Left hindlimb (tissue), 1 donor: ENCODE measurements at regions not wholly inside any gene's neighbourhood (a gene's known extent, or its start where the extent isn't known, plus 50 kb on each side); places are given as distances from the start of the nearest gene placed in this dataset.
"Not testable (repeated sequence)": the region's sequence is repeated elsewhere in the genome, so short reads cannot be mapped to it uniquely, and the experiment has no call there.

Experiments
- DNase-seq: peaks from one replicate; pipeline ENCODE4 v3.0.0-alpha.2; 2018

DNA sequence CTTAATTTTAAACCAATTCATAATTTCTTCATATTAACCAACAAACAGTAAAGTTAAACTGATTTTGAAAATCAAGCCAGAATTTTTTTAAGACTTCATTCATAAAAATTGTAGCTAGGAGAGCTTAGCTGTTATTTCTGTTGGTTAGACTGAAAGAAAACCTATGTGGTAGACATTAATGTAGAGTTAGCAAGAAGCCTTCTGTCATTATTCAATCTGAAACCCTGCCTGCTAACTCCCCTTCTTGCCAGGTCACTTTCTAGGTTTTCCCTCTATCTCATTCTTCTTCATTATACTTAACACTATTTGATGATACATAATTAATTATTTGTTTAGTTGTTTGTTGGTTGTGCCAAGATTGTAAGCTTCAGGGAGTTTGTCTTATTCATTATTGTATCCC lies 304.3 kb upstream of the MEF2C start:
- DNase-seq, result no peak

DNA sequence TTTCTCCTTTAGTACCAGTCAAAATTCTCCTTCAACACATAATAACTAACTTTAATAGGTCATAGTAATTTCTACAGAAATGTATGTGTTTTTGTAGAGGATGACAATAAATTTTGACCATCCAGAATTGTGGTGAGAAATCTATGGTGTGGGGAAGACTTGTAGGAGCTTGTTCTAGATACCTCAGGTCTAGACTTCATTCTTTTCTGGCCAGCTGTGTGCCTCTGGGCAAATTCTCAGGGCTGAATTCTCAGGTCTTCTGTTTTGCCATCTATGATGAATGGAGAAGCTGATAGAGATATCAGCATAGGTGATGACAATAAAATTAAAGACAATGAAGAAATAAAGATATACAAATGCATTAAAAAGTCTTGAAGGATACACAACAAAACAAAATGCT lies 298.6 kb upstream of the MEF2C start:
- no peak for DNase-seq

DNA sequence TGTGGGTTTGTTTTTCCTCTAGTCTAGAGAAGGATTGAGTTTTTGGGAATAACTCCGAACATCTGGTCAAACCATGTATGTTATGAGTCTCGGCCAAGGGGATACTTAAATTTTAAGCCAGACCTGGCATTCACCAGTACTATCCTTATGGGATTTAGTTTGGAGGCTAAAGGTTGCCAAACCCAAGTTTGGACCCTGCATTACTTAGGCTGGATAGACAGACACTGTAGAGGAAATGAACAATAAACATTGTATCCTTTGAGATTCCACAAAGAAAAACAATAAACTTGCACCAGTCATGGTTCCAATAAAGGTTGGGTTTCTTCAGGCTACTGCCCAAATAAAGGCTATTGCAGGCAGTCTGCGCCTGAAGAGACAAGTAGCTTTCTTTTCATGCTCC lies 296.7 kb upstream of the MEF2C start:
- no peak for DNase-seq

DNA sequence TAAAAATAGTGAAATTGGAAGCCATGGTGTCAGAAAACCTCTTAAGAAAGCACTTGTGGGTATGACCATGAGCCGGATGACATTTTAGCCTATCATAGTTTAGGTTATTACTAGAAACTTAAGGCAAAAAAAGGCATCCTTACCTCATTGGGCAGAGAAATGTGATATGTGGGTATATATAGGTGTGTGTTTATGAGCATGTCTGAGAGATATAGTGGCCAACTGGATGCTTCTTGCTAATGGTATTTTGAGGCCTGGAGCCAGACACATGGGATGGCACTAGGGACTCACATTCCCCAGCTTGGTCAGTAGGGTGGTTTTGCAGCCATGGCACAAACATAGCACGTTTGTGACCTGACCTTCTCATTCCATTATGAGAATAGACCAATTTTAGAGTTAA lies 295.6 kb upstream of the MEF2C start:
- DNase-seq, result no peak

DNA sequence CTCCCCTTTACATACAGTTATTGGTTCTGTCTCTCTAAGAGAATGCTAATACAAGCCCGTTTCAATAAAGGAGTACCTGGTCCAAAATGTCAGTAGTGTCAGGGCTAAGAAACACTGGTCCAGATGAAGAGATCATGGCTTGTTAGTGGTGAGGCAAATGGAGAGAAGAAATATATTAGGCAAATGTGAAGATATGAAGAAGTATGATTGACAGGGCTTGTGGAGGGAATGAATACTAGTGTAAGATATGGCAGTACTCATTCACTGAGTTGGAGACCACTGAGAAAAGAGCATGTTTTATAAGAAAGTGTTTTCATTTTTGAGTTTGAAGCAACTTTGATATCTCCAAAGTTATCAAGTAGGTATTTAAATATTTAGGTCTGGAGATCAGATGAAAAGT lies 290.5 kb upstream of the MEF2C start:
- DNase-seq, result no peak

DNA sequence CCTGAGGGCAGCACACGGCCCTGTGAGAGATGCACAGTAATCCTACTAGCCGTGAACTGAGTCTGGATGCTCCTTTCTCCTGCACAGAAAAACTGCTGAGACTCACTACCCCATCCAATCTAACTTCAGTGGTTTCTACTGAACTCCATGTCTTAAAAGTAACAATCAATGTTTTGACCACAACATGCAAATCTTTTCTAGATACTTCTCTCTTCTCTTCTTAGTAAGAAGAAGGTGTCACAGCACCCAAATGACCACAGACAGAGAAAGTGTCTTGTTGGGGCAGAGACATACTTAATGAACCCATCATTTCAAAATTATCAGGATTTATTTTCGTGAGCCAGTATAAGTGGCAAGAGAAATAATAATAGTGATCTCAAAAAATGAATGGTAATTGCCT lies 285.8 kb upstream of the MEF2C start:
- DNase-seq, result no peak

DNA sequence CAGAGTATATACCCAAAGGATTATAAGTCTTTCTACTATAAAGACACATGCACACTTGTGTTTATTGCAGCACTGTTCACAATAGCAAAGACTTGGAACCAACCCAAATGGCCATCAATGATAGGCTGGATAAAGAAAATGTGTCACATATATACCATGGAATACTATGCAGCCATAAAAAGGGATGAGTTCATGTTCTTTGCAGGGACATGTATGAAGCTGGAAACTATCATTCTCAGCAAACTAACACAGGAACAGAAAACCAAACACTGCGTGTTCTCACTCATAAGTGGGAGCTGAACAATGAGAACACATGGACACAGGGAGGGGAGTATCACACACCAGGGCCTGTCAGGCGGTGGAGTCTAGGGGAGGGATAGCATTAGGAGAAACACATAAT lies 281.7 kb upstream of the MEF2C start:
- not testable (repeated sequence) for DNase-seq

DNA sequence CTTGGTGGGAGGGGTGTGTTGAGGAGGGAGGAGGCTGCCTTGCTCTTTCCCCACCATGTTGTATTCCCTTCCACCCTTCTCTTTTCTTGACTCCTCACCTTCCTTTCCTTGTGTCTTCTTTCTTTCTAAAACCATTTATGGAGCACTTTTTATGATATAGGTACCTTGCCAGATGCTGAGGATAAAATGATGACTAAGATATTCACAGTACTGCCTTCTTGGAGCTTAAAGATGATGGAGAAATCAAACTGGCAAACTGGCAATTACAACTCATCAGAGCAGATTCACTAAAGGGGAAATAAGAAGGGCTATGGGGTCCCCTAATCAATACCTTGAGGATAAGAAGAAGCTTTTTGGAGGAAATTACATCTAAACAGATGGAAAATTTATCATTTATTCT lies 273.2 kb upstream of the MEF2C start:
- no peak for DNase-seq

DNA sequence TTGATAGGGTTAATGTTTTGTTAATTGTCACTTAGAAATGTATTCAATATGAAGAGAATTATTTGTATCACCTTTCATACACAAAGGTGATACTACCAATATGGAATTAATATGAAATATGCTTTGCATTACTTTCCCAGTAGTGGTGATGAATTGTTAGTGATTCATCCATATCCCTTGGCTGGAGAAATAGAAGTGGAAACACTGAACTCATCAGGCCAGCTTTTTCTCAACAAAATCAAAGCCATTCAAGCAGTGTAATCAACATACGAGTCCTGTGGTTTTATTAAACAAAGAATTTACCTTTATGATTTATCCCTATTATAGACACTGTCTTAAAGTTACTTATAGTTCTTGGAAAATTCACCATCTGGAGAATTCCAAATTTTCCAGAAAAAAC lies 264.0 kb upstream of the MEF2C start:
- DNase-seq, result no peak

DNA sequence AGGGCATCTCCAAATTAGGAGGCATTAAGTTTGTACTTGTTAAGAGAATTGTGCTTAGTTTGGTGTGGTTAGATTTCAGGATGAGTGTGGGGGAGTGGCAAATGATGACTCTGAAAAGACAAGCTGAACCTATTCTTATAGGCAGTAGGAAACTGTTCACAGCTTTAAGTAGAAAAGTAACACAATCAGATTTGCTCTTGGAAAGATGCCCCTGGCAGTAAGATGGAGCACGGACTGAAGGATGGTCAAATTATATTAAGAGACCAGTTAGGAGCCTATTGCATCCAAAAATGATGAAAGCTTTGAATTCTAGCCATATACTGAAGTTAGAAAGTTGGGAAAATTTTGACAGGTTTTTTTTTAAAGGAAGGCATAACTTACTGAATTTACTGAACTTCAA lies 254.2 kb upstream of the MEF2C start:
- no peak for DNase-seq

DNA sequence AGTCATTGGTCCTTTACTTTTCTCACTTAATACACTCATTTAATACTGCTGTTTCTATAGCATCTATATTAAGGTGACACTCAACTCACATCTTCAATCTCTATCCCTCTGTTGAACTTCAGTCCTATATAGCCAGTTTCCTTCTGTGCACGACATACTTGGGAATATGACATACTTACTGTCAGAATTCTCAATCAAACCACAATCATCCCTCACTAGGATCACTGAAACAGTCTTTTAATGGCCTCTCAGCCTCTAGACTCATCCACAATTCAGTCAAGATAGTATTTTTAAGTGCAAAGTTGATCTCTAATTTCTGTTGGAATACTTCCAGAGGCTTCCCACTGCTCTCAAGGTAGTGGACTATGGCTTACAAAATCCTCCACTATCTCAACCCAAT lies 251.0 kb upstream of the MEF2C start:
- DNase-seq, result no peak

DNA sequence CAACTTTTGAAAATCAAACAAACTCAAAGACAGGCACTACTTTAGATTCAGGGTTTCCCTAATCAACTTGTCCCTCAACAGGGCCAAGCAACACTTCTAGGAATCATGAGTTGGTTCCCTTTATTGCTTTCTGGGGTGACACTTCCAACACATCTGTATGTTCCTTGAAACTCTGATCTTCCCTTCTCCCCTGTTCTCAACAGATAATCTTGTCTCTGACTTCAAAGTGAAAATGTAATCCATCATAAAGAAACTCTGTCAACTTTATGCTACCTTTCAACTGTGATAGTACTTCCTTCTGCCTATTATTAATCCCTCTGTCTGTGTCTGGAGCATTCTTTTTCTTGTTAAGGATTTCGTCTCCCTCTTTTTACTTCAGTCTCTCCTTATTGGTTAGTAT lies 250.1 kb upstream of the MEF2C start:
- DNase-seq, result no peak

DNA sequence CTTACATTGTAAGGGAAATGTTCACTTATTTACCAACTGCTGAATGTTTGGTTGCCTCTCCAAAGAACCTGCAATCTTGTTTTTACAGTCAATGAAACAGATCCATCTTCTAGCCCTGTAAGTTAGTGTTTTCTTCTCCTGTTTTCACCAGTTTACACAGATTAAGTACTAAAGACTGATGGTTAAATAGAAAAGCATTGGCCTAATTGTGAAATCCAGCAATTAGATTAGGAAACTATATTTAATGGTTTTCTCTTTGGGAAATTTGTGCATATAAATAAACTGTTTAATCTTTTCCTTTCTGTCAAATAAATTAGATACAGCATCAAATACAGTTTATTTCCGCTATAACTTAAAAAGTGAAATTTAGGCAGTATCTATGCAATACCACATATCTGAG lies 247.9 kb upstream of the MEF2C start:
- no peak for DNase-seq

DNA sequence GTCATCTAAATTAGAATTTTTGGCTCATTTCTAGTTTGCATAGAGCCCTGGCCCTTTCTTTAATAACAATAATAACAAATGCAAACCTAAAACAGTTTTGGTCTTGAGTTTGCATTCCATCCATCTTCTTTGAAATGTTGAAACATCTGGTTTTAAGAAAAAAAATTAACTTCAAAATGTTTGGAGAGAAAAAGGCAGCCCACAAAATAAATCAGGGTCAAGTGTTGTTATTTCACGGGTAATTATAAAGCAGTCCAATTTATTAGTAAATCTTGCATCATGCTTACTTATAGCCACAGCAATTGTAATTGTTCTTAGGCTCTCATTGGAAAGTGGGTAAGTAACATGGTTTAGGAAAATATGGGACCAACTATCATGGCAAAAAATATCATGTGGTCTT lies 247.0 kb upstream of the MEF2C start:
- no peak for DNase-seq

DNA sequence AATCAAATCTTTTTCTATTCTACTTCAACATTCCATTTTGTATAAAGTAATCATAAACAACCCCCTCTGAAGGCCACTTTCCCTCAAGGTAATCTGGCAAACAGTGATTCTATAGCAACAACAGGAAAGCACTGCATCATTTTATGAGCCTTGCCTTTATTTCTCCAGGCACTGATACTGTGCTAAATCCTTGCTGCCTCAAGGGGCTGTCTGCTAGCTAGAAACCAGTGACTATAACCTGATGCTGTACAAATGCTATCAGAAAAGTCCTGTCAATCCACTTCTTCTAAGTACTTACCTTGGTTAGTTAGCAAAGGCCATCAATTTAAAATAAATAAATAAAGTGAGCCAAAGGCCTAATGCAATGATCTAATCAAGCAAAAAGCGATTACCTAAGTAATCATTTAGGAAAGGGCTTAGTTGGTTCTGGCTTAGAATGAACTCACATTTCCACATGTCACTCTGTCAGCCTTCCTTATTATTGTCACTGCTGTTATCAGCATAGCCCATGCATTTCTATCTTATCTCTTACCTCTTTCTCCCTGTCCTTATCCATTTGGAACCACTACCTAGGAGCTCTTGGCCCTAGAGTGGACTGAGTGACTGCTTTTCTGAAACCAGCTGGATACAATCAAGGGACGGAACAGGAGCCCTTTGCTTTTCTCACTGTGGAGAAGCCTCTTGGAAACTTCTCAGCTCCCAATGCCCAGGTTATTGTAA lies 246.1 kb upstream of the MEF2C start:
- no peak for DNase-seq

DNA sequence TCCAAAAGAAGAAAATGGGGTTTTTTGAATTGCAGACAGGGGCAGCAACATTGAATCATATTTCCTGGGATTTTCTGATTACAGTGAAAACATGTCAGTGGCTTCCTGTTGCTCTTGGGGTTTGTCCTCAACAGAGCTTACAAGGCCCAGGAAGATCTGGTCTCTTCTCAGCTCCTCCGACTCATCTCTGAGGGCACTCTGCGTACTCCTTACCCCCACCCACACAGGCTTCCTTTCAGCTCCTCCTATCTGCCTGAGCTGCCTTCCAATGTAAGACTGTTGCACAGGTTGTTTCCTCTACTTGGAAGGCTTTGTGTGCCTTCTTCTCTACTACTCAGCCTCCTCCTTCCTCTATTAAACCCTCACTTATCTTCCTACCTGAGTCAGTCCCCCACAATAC lies 245.1 kb upstream of the MEF2C start:
- DNase-seq, result no peak

DNA sequence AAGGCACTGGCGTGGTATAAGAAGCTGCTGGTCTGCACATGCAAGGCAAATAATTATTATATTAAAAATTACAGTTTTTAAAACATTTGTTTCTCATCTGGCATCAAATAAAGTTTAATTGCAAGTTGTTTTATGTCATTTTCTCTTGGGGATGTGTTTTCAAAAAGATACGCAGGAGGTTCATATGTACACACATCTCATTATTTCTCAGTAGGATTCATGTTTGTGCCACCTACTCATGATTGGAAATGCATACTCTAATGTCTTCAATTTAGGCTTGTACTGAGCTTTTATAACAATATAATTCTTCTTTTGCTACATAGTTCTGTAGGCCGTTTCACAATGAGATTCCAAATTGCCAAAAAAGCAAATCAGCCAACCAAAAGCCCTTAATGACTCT lies 244.2 kb upstream of the MEF2C start:
- no peak for DNase-seq

DNA sequence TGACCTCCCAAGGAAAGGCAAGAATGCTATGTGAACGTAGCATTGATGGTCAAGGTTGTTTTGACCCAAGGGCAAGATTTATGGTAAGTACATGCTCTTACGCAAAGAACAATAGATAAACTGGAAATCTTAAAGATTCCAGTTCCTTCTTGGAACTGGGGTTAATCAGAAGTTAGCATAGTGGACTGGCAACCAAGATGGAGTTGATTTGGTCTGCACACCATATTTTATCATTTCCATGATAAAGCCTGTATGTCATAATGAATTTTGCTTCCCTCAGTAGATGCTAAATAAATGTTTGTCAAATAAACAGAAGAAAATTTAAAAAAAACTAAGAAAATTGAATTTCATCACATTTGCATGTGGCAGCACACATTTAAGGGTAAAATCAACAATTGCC lies 242.4 kb upstream of the MEF2C start:
- no peak for DNase-seq

DNA sequence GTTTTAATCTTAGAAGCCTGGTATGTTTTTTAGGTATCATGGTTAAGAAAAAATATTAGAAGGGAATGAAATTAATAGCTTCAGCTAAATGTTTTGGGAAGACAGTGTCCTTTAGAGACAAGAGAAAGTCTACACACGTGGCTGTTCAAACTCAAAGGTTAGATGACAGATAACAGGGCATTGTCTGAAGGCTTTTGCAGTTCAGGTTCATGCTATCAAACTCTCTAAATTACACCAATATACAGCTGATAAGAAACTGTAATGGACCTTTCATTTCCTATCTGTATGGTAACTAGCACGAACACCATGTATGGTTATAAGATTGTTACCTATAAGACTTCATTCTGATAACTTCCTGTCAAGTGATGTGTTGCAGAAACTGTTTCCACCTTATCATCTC lies 240.6 kb upstream of the MEF2C start:
- DNase-seq, result no peak

DNA sequence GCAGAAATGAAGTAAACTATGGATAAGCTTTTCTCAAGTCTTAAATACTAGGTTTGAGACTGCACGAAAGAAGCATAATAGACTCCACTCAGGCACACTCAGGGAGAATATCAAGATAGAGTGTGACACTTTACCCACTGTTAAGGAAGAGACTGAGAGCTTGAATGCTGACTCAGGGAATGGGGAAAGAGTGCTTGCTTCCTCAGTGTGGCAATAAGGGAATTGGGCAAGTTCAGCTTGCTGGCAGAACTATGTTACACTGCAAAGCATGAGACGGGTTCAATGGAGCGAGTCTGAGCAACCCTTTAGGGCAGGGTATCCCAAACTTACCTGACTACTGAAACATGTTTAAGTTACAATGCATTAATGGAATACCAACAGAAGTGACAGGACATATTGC lies 237.7 kb upstream of the MEF2C start:
- DNase-seq, result no peak

DNA sequence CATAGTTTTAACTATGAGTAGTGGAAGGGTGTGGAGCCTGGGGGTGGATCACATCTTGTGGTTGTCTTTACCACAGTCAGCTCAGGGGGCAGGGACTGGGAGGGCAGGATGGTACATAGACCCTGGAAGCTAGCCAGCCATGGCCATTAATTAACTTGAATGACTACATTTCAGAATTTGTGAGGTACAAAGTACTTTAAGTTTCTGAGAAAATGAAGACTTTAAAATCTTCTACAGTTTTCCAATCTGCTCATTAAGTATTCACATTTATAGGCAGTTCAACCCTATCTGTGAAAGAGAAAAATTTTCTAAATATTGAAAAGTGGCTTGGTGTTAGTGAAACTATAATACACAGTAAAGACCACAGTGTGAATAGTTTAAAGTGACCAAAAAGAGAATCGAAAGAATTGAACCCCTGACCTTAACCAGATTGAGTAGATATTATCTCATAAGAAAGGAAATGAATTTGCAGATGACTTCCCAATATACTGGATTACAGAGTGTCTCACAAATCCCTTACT lies 234.2 kb upstream of the MEF2C start:
- DNase-seq, result peak; percentile 37

DNA sequence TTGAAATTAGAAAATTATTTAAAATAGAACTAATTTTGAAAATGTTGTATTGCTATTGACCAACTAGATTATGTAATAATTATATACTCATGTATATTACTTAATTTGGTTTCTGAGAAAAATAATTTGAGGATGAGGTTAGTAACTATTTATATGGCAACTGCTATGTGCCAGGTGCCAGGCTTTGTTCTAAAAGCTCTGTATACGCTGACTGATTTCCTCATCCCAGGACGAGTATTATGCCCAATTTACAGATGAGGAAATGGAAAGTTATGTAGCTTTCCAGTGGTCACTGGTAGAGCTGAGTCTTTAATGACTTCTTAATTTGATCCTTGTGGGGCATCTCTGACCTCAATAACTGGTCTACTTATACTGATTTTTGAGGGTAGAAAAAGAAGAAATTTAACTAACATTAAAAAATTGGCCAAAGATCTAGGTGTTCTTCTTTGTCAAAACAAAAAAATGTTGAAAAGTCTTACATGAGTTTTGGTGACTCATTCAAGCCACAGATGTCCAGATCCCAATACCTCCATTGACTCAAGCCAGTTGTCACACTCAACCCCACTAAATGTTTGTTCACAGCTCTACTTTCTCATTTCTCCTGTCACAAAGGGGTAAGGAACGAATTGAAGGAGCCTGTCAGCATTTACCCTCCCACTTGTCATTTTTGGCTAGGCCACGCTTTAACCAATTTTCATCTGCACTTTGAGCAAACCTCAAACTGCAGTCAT lies 228.1 kb upstream of the MEF2C start:
- no peak for DNase-seq

DNA sequence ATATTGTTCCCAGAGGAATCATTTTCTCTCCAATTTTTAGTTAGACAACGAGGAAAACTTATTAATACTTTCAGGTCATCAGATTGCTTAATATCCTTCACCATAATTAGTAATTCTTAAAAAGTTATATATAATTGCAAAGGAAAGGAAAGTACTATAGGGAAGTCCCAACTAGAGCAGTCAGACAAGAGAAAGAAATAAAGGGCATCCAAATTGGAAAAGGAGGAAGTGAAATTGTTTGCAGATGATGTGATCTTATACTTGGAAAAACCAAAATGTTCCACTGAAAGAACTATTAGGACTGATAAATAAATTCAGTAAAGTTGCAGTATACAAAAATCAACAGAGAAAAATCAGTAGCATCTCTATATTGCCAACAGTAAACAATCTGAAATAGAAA lies 223.5 kb upstream of the MEF2C start:
- DNase-seq, result no peak

DNA sequence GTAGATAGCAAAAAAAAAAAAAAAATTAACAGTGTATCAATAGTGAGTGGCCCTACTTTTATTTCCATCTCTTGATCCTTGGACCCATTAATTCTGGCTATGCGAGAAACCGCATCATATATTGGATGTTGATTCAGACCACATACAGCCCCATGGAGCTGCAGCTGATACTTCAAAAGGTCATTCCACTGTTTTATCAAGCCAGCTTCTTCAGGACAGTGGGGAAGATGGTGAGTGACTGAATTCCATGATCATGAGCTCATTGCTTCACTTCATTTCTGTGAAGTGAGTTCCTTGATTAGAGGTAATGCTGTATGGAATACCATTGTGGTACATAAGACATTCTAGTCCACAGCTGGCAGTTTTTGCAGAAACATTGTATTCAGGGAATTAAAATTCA lies 222.9 kb upstream of the MEF2C start:
- no peak for DNase-seq

DNA sequence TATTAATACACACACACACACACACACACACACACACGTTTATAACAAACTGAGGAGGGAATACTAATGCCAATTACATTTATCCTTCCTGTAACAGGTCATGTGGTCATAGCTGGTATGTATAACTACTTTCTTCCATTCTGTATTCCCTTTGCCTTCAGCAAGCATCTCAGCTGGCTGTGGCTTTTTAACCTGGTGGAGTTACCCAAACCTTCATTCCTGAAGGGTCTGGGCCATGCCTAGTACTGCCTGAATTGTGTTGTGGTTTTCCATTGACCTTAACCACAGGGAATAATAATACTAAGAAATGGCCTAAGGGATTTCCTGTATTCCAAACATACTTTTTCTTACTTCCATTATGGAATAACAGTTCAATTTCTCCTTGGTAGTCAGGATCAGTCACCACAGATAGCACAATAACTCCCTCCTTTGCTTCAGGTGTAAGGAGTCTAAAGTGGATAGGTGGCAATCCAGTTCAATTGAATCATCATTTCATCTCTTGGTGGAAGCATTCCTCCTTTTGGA lies 222.2 kb upstream of the MEF2C start:
- DNase-seq, result no peak
